Nephron (organoid): ENCODE measurements at regions not wholly inside any gene's neighbourhood (a gene's known extent, or its start where the extent isn't known, plus 50 kb on each side); places are given as distances from the start of the nearest gene placed in this dataset.

Source experiments
- H3K27ac Mint-ChIP-seq, 3 experiments: 2 replicates each; pipeline ENCODE4 v1.8.0; 2020; ENCODE audit warnings: mixed read lengths in 3 of 3, mild to moderate bottlenecking in 2 of 3, moderate library complexity in 1 of 3
- H3K27me3 Mint-ChIP-seq: 2 replicates; pipeline ENCODE4 v1.8.0; 2021; ENCODE audit warnings: low read depth, mild to moderate bottlenecking, moderate library complexity, mixed read lengths
- H3K36me3 Mint-ChIP-seq: 2 replicates; pipeline ENCODE4 v1.8.0; 2020; ENCODE audit warnings: low read depth, mixed read lengths
- H3K4me1 Mint-ChIP-seq: 2 replicates; pipeline ENCODE4 v1.8.0; 2020; ENCODE audit warnings: mixed read lengths
- H3K4me3 Mint-ChIP-seq, 3 experiments: 2 replicates each; pipeline ENCODE4 v1.8.0; 2020; ENCODE audit warnings: mild to moderate bottlenecking in 3 of 3, mixed read lengths in 3 of 3, moderate library complexity in 2 of 3
- H3K9me3 Mint-ChIP-seq: 2 replicates; pipeline ENCODE4 v1.8.0; 2020; ENCODE audit warnings: mixed read lengths
- TF ChIP-seq, protein P1 (sequence below), 3 experiments: fragments of 200-600 bp; sonication (generic); IDR thresholded peaks; one replicate each; pipeline ENCODE4 v1.5.0; 2021; ENCODE audit warnings: antibody characterized with exemption in 3 of 3; ENCODE audit not compliant: unreplicated experiment in 3 of 3

GRCh38 chr13:31955101-31955500 lies 76.5 kb upstream of the FRY start:
- no peak overlapping the region for H3K4me3 Mint-ChIP-seq
- peaks cover 8% of the 10 kb centered on the region for H3K27me3 Mint-ChIP-seq
- H3K36me3 Mint-ChIP-seq: peaks cover 3% of the 10 kb centered on the region
- TF ChIP-seq, protein P1, sequence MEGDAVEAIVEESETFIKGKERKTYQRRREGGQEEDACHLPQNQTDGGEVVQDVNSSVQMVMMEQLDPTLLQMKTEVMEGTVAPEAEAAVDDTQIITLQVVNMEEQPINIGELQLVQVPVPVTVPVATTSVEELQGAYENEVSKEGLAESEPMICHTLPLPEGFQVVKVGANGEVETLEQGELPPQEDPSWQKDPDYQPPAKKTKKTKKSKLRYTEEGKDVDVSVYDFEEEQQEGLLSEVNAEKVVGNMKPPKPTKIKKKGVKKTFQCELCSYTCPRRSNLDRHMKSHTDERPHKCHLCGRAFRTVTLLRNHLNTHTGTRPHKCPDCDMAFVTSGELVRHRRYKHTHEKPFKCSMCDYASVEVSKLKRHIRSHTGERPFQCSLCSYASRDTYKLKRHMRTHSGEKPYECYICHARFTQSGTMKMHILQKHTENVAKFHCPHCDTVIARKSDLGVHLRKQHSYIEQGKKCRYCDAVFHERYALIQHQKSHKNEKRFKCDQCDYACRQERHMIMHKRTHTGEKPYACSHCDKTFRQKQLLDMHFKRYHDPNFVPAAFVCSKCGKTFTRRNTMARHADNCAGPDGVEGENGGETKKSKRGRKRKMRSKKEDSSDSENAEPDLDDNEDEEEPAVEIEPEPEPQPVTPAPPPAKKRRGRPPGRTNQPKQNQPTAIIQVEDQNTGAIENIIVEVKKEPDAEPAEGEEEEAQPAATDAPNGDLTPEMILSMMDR (IDR thresholded peaks at IDR 0.05; ENCODE audit: unreplicated experiment in 3 of 3): no peak
- H3K4me1 Mint-ChIP-seq: no peaks in the 10 kb centered on the region
- H3K9me3 Mint-ChIP-seq: peaks cover 12% of the 10 kb centered on the region
- no peak overlapping the region for H3K27ac Mint-ChIP-seq

DNA sequence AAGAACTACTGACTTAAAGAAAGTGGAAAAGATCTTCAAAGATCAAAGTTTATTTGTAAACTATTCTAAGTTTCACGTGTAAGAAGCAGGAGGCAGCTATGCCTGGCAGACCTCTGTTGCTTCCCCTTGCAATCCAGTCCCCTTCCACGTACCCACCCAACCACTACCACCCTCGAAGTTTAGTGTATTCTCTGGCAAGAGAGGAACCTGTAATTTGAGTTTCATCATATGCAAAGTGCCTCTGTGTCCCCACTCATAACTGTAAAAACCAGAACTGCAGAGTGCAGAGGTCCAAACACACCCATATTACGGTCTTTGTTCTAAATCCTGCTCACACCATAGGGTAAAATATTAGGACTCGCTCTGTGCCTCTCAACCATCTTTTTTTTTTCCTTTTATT lies 75.8 kb upstream of the FRY start:
- peaks cover 12% of the 10 kb centered on the region for H3K9me3 Mint-ChIP-seq
- peaks cover 8% of the 10 kb centered on the region for H3K27me3 Mint-ChIP-seq
- no peak overlapping the region for H3K27ac Mint-ChIP-seq
- TF ChIP-seq, protein P1 (IDR thresholded peaks at IDR 0.05; ENCODE audit: unreplicated experiment in 3 of 3): no peak
- H3K4me3 Mint-ChIP-seq: no peak overlapping the region
- peaks cover 3% of the 10 kb centered on the region for H3K36me3 Mint-ChIP-seq
- H3K4me1 Mint-ChIP-seq: no peaks in the 10 kb centered on the region

- Mint-ChIP-seq H3K4me3 (no peak overlapping the region), H3K27ac (no peak overlapping the region), H3K27me3 (peaks cover 3% of the 10 kb centered on the region), H3K9me3 (peaks cover 12% of the 10 kb centered on the region), H3K4me1 (no peaks in the 10 kb centered on the region), H3K36me3 (peaks cover 3% of the 10 kb centered on the region)
- TF ChIP-seq, protein P1 (IDR thresholded peaks at IDR 0.05; ENCODE audit: unreplicated experiment in 3 of 3): no peak
Measured at GRCh38 chr13:31956980-31957644, 74.5 kb upstream of the FRY start.

GRCh38 chr13:31957772-31958171 lies 73.8 kb upstream of the FRY start:
- H3K4me3 Mint-ChIP-seq: no peak overlapping the region
- H3K9me3 Mint-ChIP-seq: peaks cover 12% of the 10 kb centered on the region
- TF ChIP-seq, protein P1 (IDR thresholded peaks at IDR 0.05; ENCODE audit: unreplicated experiment in 3 of 3): no peak

DNA sequence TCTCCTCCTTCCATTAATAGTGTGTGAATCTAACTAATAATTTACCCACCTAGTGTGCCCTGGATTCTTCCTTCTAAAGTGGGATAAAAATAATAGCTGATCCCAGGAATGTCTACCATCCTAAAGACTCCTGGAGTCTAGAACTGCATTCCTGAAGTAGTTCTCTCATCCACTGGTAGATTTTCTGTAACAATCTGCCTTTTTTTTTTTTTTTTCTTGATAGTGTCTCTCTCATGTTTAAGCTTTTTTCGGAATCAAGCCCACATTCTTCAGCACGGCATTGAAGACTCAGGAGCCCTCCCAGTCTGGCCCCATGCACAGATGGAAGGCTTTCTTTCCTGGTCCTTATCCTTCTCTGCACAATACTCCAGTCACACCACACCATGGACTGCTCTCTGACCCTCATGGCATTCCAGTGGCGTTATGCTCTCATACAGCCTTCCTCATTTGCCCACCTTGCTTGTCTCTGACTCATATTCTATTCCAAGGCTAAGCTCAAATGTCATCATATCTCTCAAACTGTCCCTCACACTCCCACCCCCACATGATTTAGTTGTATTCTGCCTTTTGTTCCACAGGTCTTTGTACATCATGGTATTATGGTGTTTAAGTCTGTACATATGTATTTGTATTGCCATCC lies 68.7 kb upstream of the FRY start:
- Mint-ChIP-seq H3K36me3 (peaks cover 4% of the 10 kb centered on the region), H3K9me3 (peaks cover 12% of the 10 kb centered on the region), H3K4me1 (peaks cover 15% of the 10 kb centered on the region), H3K27me3 (no peaks in the 10 kb centered on the region), H3K4me3 (no peak overlapping the region), H3K27ac (peak overlapping the region in 2 of 3 experiments; percentile 29 to 51)
- TF ChIP-seq, protein P1 (IDR thresholded peaks at IDR 0.05; ENCODE audit: unreplicated experiment in 3 of 3): no peak

More at GRCh38 chr13:31957772-31958171, 73.8 kb upstream of the FRY start:
- H3K36me3 Mint-ChIP-seq: peaks cover 3% of the 10 kb centered on the region
- no peak overlapping the region for H3K27ac Mint-ChIP-seq
- peaks cover 3% of the 10 kb centered on the region for H3K27me3 Mint-ChIP-seq
- H3K4me1 Mint-ChIP-seq: peaks cover 4% of the 10 kb centered on the region

DNA sequence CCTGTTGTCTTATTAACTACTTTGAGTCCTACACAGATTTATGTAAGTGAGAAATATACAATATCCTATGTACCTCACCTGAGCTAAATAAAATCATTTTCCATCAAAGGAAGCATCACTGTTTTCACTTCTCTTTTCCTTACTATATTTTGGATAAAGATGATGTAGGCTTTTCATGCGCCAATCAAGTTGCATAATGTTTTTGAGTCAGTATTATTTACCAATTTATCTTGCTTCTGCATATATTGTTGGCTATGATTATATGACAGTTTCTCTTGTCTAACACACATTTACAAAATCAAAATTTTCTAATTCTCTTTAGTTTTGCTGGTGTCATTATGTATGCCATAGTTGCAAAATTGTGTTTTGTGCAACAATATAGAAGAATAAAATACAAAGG lies 67.9 kb upstream of the FRY start:
- H3K27ac Mint-ChIP-seq: no peak overlapping the region
- TF ChIP-seq, protein P1 (IDR thresholded peaks at IDR 0.05; ENCODE audit: unreplicated experiment in 3 of 3): no peak
- H3K36me3 Mint-ChIP-seq: peaks cover 11% of the 10 kb centered on the region
- H3K4me1 Mint-ChIP-seq: peaks cover 19% of the 10 kb centered on the region
- no peak overlapping the region for H3K4me3 Mint-ChIP-seq
- no peaks in the 10 kb centered on the region for H3K27me3 Mint-ChIP-seq
- peaks cover 14% of the 10 kb centered on the region for H3K9me3 Mint-ChIP-seq
